PC-3 (cell line): ENCODE measurements at regions not wholly inside any gene's neighbourhood (a gene's known extent, or its start where the extent isn't known, plus 50 kb on each side); places are given as distances from the start of the nearest gene placed in this dataset.

Source experiments
- EZH2 ChIP-seq: fragments of 300-600 bp; sonication (generic); IDR thresholded peaks from one replicate; pipeline ENCODE4 v1.6.1; 2017; ENCODE audit warnings: antibody characterized with exemption, mild to moderate bottlenecking, low read length; ENCODE audit not compliant: unreplicated experiment
- TF ChIP-seq, protein P1 (sequence below): fragments of 300-600 bp; sonication (generic); conservative IDR thresholded peaks from 2 replicates; pipeline ENCODE4 v1.5.1; 2017; ENCODE audit warnings: antibody characterized with exemption, low read depth, mild to moderate bottlenecking, low read length

DNA sequence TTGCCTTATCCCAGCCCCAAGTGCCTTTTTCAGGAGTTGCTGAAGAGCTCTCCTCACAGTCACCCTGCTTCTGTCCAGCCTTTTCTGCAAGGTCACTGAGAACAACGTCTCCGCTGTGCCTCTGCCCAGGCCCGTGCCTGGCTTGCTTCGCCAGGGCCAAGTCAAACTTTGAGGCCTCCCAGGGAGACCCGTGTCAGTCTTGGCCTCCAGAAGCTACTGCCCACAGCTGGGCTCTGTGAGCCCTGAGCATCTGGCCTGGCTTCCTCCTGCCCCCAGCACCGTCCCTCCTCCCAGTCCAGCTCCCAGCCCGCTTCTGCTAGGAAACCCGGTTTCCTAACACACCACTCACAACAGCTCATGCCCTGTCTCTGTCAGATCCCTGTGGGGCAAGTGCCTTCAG, 165.9 kb downstream of the TEX29 start:
- TF ChIP-seq, protein P1, sequence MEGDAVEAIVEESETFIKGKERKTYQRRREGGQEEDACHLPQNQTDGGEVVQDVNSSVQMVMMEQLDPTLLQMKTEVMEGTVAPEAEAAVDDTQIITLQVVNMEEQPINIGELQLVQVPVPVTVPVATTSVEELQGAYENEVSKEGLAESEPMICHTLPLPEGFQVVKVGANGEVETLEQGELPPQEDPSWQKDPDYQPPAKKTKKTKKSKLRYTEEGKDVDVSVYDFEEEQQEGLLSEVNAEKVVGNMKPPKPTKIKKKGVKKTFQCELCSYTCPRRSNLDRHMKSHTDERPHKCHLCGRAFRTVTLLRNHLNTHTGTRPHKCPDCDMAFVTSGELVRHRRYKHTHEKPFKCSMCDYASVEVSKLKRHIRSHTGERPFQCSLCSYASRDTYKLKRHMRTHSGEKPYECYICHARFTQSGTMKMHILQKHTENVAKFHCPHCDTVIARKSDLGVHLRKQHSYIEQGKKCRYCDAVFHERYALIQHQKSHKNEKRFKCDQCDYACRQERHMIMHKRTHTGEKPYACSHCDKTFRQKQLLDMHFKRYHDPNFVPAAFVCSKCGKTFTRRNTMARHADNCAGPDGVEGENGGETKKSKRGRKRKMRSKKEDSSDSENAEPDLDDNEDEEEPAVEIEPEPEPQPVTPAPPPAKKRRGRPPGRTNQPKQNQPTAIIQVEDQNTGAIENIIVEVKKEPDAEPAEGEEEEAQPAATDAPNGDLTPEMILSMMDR = no peak
- no peak for TF ChIP-seq EZH2
